ENCODE measurements at regions not wholly inside any gene's neighbourhood (a gene's known extent, or its start where the extent isn't known, plus 50 kb on each side); places are given as distances from the start of the nearest gene placed in this dataset.
A peak's percentile ranks its signal among the peaks of the same experiment; 100 is the strongest.
"Not testable (repeated sequence)": the region's sequence is repeated elsewhere in the genome, so short reads cannot be mapped to it uniquely, and the experiment has no call there.

DNA sequence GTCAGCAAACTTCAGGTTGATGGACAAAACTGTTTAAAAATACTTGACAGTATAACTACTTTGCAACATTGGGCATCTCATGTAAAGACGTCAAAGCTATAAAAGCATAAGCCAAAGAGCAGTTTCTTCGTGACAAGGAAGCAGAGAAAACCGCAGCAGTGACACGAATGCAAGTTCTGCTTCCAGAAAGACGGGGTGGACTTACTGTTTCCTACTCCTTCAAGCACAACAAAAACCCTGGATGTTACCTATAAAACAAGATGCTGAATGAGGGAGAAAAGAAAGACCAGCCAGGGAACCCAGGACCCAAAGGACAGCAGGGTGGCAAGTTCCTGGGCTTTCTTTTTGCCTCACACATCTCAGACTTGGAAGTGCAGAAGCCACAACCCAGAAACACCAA, 98.0 kb downstream of the DLL1 start:
- ATAC-seq = no peak

DNA sequence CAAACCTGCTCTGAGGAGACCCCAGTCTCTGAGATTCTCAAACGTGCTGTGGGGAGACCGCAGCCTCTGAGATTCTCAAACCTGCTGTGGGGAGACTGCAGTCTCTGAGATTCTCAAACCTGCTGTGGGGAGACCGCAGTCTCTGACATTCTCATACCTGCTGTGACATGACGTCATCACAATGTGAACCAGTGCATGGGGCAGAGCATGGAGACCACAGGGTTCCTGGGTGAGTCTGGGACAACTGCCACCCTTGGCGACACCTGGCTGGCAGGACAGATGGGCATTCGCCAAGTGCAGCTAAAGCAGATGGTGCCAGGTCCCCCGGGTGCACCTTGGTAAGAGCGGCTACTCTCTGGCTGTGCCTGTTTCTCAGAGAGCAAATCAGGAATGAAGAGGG, 98.8 kb downstream of the DLL1 start:
- ATAC-seq = not testable (repeated sequence)

DNA sequence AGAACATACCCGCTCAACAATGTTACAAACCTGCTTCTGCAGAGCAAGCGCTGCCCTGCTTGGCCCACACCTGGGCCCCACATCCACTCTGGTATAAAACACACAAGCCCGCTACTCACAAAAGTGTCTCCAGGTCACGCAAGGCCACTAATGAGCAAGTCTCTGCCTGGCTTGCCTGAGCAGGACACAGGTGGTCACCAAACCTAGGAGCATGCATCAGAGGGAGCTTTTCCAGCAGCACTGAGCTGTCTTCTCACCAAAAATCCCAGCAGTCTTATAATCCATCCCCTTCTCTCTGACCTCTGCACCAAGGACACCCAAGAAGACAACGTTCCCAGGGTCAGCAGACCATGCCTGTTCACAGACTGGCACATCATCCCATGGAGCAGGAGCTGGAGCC, 100.8 kb downstream of the DLL1 start:
- no peak for ATAC-seq

DNA sequence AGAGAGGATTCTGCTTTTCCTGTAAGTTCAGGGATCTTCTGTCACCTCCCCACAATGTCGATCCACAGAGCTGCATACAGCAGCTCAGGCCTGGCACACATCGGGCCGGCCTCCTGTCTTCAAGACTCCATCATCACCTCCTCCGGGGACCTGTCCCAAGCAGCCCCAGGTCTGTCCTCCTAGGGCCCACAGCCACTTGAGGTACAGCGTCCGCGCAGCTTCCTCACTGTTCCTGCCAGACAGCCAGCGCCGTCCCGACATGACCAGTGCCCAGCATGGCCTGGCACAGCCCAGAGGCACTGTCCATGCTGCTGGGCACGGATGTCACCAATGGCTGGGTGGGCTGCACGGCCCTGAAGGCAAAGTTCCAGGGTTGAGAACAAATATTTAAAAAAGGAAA, 101.6 kb downstream of the DLL1 start:
- no peak for ATAC-seq

DNA sequence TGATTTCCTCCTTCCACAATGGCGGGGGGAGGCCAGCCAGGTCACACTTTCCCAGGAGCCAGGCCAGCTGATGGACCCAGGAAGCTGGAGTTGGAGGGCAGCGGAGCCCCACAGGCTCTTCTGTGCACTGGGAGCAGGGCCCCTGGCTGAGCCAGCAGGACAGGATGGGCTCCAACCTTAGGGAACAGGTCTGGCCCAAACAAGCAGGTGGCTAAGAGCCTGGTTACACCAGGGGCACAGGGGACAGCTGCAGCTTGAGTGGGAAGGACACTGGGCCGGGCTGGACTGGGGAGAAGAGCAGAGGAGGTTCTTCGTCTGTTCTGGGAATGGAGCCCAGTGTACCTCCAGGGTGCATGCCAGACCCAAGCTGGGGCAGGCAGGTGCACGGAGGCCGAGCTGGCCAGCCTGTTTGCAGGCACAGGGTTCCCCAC, 102.3 kb downstream of the DLL1 start:
- ATAC-seq = no peak

DNA sequence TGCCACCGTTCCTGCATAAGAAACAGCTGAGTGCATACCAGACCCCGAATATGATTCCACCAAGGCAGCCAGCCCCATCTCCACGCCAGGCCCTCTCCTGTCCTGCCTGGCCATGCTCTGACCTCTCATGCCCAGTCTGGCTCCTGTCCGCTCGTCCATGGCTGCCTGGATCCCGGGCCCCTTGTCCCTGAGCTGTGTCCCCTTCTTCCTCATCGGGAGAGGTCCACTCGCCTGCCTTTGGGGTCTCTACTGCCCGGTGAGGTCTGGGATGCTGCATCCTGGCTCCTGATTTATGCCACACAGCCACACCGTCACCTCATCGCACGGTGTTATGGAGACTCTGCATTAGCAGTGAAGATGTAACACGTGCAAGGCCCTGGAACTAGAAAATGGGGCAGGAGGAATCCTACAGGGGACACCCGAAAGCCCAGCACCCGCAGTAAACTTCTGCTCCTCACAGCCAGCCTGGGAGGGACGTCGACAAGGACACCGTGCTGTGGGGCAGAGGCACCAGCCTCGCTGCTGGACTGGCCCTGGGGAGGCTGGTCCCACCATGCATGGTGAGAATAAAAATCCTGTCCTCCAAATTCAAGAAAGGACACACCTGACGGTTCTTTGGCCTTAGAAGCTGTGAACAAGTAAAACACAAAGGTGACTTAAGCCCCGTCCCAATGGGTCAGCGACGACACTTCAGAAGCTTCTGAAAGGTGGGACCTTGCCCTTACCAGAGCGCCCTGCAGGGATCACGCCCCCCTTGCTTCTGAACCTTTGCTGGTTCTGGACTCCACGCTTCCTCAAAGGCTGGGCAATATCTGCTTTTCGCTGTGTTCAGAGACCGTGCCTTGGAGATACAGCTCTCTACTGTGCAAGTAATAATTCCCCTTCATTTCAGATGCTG, 103.0 kb downstream of the DLL1 start:
- no peak for ATAC-seq

DNA sequence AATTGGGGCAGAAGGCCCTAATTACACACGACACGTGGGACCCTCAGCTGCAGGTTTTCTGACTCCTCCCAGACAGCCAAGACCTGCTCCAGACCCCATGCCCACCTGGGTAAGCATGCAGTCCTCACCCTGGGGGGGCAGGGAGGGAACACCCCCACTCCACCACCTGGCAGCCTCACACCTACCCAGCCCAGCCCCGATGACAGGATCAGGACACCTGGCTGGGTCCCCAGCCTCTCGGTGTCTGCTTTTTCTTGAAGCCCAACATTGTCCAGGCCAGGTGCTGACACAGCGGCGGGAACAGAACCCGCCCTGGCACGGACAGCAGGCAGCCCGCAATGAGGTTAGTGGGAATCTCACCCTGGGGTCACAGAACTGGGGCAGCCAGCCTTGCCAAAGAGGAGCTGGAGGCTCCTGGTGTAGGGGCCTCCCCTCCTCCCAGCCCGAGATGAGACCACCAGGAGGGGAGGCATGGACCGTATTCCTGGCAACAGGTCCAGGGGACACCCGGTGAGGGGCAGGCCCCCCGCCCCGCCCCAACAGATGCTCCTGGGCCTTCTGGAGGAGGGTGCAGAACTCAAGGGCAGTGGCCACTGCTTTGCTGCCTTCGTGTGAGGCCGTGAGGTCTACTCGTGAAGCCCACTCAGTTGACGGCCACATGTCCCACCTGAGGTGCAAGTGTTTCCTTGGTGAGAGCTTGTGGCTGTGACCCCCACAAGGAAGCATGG, 103.8 kb downstream of the DLL1 start:
- peak; percentile 17 for ATAC-seq

DNA sequence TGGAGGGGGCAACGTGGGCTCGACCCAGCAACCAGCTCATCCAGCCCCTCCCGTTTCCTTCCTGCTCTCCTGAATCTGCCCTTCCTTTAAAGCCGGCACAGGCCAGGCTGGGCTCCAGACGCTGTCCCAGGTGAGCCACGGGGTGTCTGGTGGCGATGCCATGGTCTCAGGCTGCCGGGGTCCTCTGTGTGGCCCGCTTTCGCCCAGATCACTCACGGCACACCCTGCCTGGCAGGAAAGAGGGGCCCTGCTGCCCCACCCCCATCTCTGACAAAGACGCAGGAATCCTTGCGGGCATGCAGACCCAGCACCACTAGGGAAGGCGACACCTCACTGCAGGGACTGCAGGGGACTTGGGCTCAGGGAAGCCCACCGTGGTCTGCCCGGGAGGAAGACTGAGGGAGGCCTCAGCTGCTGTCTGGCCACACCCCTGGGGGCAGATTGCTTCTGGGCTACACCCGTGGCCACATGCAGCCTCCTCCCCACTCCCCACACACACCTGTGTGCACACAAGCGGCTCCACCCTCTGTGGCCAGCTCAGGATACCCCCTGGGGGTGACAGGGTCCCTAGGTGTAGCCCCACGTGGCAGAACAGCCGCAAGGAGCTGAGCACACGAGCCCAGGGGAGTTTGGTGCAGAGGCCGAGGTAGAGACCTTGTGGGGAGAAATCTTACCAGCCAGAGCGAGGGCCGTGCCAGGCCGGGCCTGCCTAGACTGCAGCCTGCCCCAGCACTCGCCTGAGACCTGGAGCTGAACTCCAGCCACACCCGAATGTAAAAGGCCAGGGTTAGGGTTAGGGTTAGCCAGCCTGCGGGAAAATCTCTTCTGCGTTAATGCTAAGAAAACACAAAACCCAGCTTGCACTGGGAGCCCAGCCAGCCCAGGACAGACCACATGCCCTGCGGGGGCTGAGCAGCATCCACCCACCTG, 104.6 kb downstream of the DLL1 start:
- peak; percentile 90 for ATAC-seq

DNA sequence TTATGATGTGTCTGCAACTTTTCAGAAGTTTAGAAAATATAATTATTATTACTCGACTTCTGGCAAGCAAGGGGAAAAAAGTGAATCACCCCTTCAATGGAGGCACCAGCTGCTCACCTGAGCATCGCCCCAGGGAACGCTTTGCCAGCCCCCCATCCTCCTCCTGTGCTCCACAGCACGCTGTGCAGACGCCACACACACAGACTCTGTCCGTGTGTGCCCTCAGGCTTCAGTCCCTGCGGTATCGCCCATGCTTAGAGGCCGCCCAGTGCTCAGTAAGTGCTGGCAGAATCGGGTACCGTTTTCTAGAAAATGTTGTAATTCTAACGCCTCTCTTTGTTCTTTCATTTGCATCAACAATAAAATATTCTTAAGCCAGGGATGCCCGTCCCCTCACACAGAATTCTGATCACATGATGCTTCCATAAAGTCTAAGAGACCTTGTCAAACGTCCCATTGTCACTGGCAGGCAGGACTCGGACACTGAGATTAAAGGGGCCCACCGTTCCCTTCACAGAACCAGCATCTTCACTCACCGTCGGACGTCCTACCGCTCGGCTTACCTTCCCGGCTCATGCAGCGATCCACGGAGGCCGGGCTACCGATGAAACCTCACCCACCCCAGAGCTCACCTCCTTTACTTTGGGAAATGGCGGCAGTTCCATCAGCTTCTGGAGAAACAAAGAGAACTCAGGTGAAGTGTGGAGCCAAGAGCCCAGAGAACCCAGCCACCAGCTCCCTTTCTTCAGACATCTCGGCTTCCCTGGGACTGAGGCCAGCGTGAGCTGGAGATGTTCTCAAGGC, 105.5 kb downstream of the DLL1 start:
- ATAC-seq = no peak

DNA sequence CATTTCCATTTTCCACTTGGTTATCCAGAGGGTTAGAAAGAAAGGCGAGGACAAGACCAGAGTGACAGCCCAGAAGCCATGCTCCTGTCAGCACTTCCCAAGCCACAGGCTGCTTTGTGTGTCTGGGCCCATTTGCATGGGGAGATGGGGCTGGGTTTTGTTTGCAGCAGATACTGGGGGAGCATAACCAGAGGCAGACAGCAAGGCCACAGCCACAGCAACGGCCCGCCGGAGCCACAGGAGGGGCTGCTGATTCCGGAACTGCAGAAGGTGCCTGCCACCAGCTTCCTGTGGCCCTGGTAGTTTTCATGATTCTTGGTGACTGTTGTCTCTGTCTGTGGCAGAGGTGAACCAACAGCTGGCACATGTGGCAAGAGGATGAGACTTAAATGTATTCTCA, 106.6 kb downstream of the DLL1 start:
- ATAC-seq = no peak

DNA sequence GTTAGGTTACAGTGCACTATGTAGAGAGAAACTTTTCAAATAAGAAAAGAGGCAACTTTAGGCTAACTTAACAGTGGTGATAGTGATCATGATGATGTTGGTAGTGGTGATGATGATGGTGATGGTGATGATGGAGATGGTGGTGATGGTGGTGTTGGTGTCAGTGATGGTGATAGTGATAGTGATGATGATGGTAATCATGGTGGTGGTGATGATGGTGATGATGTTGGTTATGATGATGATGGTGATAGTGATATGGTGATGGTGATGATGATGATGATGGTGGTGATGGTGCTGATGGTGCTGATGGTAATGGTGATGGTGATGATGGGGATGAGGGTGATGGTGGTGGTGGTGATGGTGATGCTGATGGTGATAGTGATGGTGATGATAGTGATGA, 107.4 kb downstream of the DLL1 start:
- ATAC-seq = no peak

DNA sequence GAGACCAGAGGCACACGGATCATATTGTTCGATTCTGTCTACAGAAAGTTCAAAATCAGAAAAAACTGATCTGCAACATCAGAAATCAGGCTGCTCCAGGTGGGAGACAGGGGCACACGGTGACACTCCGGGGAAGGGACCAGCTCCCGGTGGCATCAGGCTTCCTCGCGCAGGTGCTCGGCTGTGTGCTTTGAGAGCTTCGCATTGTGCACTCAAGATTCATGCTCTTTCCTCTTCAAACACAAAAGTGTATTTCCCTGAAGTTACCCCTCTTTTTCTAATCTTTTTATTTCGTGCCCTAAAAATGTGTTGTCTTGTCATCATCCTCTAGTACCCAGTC, 108.1 kb downstream of the DLL1 start:
- no peak for ATAC-seq

DNA sequence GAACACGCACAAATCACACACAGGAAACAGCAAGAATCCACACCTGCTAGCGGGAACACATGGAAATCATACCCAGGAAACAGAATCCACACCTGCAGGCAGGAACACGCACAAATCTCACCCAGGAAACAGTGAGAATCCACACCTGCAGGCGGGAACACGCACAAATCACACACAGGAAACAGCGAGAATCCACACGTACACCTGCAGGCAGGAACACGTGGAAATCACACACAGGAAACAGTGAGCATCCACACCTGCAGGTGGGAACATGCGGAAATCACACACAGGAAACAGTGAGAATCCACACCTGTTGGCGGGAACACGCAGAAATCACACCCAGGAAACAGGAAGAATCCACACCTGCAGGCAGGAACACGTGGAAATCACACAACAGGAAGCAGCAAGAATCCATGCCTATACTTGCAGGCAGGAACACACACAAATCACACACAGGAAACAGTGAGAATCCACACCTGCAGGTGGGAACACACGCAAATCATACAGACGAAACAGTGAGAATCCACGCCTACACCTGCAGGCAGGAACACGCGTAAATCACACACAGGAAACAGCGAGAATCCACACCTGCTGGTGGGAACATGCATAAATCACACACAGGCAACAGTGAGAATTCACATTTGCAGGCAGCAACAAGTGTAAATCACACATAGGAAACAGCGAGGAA, 108.6 kb downstream of the DLL1 start:
- ATAC-seq = no peak

DNA sequence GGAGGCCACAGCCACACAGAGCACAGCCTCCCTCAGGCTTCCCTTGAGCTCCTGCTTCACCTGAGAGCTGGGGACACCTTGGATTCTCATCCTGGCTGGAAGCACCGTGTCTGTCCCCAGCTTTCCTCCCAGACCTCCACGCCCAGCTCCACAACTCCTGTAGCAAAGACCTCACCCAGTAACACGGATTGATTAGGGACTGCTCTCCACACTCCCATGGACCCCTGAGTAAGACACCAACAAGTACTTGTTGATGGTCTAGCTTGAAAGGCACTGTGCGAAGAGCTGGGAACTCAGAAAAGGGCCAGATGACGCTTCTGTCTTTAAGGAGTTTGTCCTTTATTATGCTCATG, 109.6 kb downstream of the DLL1 start:
- ATAC-seq = no peak

DNA sequence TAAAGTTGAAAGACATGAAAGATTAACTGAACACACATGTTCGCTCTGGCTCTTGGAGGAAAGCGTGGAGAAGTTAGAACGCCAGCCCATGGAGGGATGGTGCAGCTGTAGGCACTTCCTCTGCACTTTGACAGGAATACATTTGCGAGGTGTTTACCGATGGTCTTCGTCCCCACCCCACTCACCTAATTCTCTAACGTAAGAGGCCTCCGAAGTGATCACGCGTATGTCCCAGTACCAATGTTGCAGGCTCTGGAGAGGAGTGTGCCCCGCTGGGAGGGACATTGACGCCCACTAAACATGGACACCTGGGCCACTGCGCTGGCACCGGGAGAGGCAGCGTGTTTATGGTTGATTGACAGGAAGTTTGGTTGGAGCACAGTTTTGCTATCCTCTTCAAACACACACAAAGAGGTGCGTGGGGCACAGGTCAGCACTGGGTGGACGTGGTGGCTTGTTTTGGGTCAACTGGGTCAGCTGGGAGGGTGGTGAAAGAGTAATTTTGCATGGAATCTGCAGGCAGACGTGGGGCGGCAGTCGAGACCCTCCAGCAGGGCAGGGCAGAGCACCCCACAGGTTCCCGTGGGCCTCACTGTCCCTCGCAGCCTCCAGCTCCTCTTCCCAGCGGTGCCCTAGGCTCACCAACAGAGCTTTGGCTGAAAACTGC, 110.1 kb downstream of the DLL1 start:
- no peak for ATAC-seq

DNA sequence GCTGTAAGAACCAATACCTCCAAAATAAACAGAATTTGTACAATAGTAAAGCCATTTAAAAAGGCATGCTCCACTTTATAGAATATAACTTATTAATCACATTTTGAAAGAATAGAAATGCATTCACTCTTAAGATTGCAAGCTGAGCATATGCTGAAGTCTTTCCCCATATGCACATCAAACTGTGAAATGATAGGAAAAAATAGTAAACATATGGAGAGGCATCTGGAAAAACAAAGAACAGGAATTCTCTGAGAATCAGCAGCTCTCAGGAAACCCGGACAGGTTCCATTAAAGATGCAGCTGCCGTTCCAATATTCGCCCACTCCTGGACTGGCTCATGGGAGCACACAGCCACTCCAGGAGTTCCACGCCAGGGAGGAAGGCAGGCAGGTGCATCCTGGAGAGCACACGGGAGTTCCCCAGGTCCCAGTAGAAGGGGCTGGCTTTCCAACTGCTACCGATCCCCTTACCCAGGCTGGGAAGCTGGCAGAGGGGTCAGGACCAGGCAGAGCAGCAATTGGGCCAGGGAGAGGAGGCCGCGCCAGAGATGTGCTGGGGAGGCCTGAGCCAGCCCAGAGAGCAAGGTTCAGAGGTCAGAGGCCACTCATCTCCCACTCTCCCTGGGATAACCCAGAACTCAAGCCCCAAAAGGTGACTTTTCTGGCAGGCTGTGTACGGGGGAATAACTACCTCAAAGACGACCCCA, 111.1 kb downstream of the DLL1 start:
- no peak for ATAC-seq

DNA sequence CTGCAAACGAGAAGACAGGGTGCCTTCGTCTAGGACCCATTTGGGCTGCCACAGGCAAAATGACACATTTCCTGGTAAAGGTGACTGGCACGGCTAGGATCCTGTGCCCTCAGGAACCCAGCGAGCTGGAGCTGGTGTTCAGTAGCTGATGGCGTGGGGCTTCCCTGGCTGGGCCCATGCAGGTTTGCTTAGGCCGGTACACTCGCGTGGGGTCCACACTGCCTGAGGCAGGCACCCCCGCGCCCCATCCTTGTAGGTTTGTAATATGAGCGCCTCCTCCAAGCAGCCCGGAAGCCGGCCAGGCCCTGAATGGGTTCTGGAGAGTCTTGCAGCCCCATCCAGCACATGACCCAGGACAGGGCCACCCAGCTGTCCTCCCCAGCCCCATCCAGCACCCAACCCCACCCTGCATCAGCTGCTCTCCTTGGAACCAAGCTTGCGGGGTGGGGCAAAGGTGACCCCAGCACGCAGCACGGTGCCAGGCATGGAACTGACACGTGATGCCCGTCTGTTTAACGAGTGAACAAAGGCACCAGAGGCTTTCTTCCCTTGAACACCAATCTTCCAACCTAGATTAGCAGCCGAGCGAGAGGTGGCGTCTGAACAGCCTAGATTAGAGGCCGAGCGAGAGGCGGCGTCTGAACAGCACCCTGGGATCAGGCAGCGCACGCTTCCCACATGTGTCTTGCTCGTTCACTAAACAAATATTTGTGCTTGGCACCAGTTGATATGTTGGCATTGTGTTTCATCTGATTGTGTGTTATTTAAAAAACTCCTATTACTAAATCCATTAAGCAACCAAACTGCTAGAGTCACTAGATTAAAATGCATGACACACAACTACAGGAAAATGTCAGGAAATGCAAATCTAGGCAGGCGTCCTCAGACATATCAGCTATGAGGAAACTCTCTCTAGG, 112.1 kb downstream of the DLL1 start:
- peak; percentile 88 for ATAC-seq

DNA sequence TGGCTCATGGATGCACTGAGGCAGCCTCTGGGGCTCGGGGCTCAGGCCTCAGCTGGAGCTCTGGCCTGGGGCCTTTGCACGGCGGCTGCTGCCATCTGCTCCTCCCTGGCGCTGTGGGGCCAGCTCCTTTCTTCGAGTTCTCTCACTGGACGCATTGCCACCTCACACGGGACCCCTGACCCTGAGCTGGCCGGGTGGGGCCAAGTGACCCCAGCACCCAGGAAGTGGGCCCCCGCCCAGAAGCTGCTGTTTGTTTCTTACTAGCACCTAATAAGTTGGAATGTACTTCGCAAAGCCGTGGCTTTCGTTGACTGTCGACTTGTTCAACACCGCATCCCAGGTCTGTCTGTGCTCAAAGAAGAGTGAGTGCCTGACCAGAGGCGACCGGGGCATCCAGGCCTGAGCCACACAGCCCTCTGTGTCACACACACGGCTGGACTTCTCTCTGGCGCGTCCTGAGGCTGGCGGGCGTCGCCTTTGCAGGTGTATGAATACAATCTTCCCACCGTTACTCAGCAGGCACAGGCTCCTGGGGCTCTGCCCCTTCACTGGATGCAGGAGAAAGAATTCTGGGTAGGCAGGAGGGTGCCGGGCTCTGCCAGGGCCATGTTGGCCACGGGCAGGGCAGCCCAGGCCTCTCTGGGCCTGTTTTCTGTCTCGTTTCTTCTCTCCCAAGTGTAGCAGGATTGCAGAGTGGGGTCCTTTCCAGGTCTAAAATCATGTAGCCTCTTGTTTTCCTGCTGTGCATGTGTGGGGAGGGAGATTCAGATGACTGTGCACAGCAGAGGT, 112.9 kb downstream of the DLL1 start:
- no peak for ATAC-seq

Measured in esophagus mucosa (tissue), 1 donor.